HL-60/S4 (cell line): ENCODE measurements at regions not wholly inside any gene's neighbourhood (a gene's known extent, or its start where the extent isn't known, plus 50 kb on each side); places are given as distances from the start of the nearest gene placed in this dataset.
"Not testable (repeated sequence)": the region's sequence is repeated elsewhere in the genome, so short reads cannot be mapped to it uniquely, and the experiment has no call there.

Source experiments
- in situ Hi-C: fragments of 300-500 bp; cut with MboI; formaldehyde crosslinking; loops from 2 replicates; pipeline ENCODE4 v1.14.3; 2022; ENCODE audit warnings: low sequenced_read_pairs

- in situ Hi-C loops = no loop called here
Measured at GRCh38 chr5:72654231-72654630, 147.0 kb upstream of the ZNF366 start.

- in situ Hi-C loops = no loop called here
Measured at GRCh38 chr5:72653586-72653985, 146.4 kb upstream of the ZNF366 start.

DNA sequence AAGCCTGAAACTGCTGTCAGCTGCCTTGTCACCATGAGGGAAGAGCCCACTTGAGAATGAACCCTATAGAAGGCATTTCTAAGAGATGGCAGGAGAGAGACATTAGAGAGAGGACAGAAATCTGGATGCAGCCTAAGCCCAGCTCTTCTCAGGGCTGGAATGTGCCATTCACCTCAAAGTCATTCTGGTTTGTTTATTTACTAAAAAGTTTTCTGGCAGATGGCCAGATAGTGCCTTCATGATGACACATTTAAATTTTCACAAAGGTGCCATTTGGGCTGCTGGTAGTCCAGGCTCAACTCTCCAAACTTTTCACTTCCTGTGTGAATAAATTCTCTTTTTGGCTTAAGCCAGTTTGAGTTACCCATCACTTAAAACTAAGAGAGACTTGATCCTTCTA, 144.6 kb upstream of the ZNF366 start:
- in situ Hi-C loops = no loop called here

- in situ Hi-C loops = no loop called here
Measured at GRCh38 chr5:72651109-72651508, 143.9 kb upstream of the ZNF366 start.

- in situ Hi-C loops = no loop called here
Measured at GRCh38 chr5:72649449-72649848, 142.2 kb upstream of the ZNF366 start.

- in situ Hi-C loops = no loop called here
Measured at GRCh38 chr5:72648480-72648879, 141.3 kb upstream of the ZNF366 start.

DNA sequence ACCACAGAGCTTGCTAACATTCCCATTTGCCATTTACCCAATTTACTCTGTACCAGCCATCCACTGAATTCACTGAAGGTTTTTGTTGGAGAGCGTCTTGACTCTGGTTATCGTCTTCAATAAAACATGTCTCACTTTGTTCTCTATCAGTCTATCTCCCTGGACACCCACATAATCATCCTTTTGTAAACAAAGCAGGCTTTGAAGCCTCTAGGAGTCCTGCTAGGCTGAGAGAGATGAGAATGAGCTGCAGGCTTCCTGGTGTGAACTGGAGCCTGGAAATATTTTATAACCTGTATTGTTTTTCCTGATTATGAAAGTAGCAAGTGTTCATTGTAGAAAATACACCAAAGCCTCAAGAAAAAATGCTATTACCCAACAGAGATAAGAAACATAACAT, 140.6 kb upstream of the ZNF366 start:
- in situ Hi-C loops = no loop called here

- in situ Hi-C loops = no loop called here
Measured at GRCh38 chr5:72646246-72646866, 139.1 kb upstream of the ZNF366 start.

GRCh38 chr5:72645064-72645846, 138.0 kb upstream of the ZNF366 start:
- in situ Hi-C loops = no loop called here

- in situ Hi-C loops = no loop called here
Measured at GRCh38 chr5:72644296-72644695, 137.1 kb upstream of the ZNF366 start.

DNA sequence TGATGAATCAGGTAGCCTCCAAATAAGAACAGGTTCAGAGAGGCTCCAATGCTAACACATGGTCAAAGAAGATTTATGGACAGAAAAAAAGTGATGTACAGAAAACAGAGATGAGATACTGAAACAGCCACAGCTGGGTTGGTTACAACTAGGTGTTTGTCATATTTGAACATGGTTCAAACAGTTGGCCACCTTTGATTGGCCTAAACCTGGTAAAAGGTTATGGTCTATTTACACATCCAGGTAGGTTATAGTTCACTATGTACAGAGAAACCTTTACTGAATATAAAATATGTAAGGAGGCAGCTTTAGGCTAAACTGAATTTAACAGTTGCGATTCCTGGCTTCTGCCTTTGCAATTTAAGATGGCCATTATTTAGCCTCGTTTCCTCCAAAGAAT, 134.0 kb upstream of the ZNF366 start:
- in situ Hi-C loops = no loop called here

- in situ Hi-C loops = no loop called here
Measured at GRCh38 chr5:72637058-72637457, 129.8 kb upstream of the ZNF366 start.

GRCh38 chr5:72636565-72636964, 129.4 kb upstream of the ZNF366 start:
- in situ Hi-C loops = not testable (repeated sequence)

- in situ Hi-C loops = no loop called here
Measured at GRCh38 chr5:72634444-72634843, 127.2 kb upstream of the ZNF366 start.

DNA sequence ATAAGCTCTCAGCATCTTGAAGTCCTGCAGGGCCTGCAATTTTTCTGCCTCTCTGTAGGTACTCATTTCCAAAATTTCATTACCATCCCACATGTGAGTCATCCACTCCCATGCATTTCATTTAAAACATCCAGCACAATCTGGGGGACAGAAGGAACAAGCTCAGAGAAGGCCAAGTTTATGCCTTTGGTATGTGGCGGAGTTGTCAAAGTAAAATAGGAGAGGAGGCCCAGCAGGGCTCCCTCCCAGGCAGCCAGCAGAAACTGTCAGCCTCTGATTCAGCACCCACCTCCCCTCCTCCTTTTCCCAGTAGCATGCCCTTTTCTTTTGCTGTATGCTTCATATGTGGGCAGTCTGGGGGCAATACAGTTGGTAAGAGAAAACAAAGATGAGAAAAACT, 126.4 kb upstream of the ZNF366 start:
- in situ Hi-C loops = no loop called here

DNA sequence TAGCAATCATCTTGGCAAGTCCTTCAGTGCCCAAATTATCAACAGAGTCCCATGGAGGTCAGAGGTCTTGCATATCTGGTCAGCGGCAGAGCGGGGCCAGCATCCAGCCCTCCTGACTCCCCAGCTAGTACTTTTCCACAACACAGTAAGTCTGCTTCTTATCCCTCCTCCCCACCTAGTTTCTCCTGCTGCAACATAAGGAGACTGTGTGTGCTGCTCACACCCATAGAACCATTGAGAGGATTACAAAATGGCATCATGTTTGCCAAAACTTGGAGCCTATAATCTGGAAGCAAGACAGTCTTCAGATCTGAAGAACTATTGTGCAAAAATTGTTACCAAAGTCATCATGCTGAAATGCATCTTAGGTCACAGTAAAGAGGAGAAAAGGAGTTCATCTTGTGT, 125.8 kb upstream of the ZNF366 start:
- in situ Hi-C loops = no loop called here

GRCh38 chr5:72630721-72631120, 123.5 kb upstream of the ZNF366 start:
- in situ Hi-C loops = no loop called here

DNA sequence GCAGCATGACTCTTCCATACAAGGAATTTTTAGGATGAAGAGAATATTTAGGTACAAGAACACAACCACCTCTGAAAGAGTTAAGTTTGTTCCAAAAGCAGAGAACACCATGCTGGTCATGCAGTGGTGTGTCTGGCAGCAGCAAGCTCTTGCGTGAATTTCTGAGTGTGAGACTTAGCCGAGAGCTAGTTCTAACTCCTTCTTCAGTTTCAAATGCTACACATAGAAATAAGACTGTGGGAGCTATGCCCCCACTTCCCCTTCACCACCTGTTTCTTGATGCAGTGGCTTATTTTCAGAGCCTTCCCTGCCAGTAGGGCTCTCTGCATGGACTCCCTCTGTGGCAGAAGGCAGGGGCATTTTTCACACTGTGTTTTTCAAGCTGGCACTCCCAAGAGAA, 122.9 kb upstream of the ZNF366 start:
- in situ Hi-C loops = no loop called here

GRCh38 chr5:72628771-72629371, 121.7 kb upstream of the ZNF366 start:
- in situ Hi-C loops = no loop called here

DNA sequence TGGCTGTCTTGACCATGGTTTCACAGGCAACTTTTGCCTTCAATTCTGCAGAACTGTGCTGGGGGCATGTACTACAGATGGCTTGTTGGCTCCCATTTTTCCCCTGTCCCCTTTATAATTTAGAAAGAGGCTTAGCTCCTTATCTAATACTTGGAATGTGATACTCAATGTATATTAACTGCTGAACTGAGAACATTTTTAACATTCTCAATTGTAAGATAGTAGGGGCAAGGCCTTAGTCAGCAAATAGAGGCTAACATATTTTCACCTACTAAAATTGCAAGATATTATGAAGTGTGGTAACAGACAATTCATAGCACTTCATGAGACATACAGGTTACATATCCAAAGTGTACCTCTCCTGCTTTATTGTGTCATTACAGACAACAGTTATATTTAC, 118.1 kb upstream of the ZNF366 start:
- in situ Hi-C loops = no loop called here

DNA sequence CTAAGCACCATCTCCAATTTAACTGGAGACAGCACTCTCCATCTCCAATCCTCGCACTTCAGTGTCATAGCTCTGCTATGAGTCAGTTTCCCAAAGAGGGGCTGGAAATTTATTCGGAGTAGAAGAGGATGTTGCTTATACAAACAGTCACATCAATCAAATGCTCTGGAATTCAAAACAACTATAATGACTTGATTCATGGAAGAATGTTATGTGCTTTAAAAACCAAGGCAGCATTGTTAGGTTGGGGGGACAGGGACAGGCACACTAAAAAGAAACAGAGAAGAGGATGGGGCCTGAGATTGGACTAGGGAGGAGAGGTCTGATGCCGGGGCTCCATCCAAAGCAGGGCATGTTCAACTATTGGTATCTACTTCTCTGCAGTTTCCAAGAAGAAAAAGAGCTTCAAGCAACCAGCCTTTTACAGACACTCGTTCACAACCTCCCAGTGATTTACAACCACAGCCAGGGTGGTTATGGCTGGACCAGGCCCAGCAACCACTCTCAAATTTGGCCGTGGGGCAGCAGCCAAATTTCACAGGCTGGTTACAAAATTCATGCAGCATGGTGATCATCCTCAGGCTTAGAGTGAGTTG, 117.5 kb upstream of the ZNF366 start:
- in situ Hi-C loops = no loop called here

- in situ Hi-C loops = no loop called here
Measured at GRCh38 chr5:72623936-72624335, 116.7 kb upstream of the ZNF366 start.
